H1 (cell line): ENCODE measurements at regions not wholly inside any gene's neighbourhood (a gene's known extent, or its start where the extent isn't known, plus 50 kb on each side); places are given as distances from the start of the nearest gene placed in this dataset.
A peak's percentile ranks its signal among the peaks of the same experiment; 100 is the strongest.

Experiments
- CTCF ChIA-PET: fragments of 300-600 bp; sonication (Branson Sonifier 250); formaldehyde crosslinking; loops from one replicate; lab custom pipeline; 2021; ENCODE audit not compliant: partially characterized antibody; lab: Charles Lee
- POLR2A ChIA-PET: fragments of 300-600 bp; sonication (Branson Sonifier 250); formaldehyde crosslinking; loops from one replicate; lab custom pipeline; 2021; ENCODE audit warnings: inconsistent platforms; ENCODE audit not compliant: partially characterized antibody; lab: Charles Lee
- DNase-seq, 2 experiments: peaks; one replicate each; pipeline versions ENCODE4 v3.0.0 to v3.0.0-alpha.2; 2010 to 2022; ENCODE audit warnings: low spot score in 2 of 2, low read depth in 1 of 2, mixed read lengths in 1 of 2
- FAIRE-seq: peaks from 2 replicates; lab custom pipeline; 2011; peaks lifted over from hg19 to GRCh38; lab: Jason Lieb, UNC
- H2AFZ ChIP-seq: 2 replicates; pipeline ENCODE4 v1.8.1; 2012; ENCODE audit warnings: low read length, inconsistent platforms
- H2AK5ac ChIP-seq: 2 replicates; pipeline ENCODE4 v1.6.1; 2013; ENCODE audit warnings: low read depth, low read length
- H2BK120ac ChIP-seq: replicated peaks from 2 replicates; pipeline ENCODE3; 2013; ENCODE audit warnings: low read depth, low read length, inconsistent platforms
- H2BK12ac ChIP-seq: 2 replicates; pipeline ENCODE4 v1.6.1; 2013; ENCODE audit warnings: low read depth, low read length
- H2BK15ac ChIP-seq: 2 replicates; pipeline ENCODE4 v1.6.1; 2013; ENCODE audit warnings: low read length
- H2BK20ac ChIP-seq: 2 replicates; pipeline ENCODE4 v1.6.1; 2013; ENCODE audit warnings: low read length
- H2BK5ac ChIP-seq: 2 replicates; pipeline ENCODE4 v1.6.1; 2013; ENCODE audit warnings: low read depth, low read length
- H3K14ac ChIP-seq: 2 replicates; pipeline ENCODE4 v1.6.1; 2013; ENCODE audit warnings: inconsistent platforms; ENCODE audit not compliant: insufficient read length
- H3K18ac ChIP-seq: 2 replicates; pipeline ENCODE4 v1.6.1; 2013; ENCODE audit warnings: low read length; ENCODE audit errors: extremely low read depth
- H3K23ac ChIP-seq: 2 replicates; pipeline ENCODE4 v1.6.1; 2013; ENCODE audit warnings: inconsistent platforms; ENCODE audit not compliant: insufficient read length
- H3K23me2 ChIP-seq: 2 replicates; pipeline ENCODE4 v1.6.1; 2013; ENCODE audit warnings: low read depth, low read length
- H3K27ac ChIP-seq: 2 replicates; pipeline ENCODE4 v1.6.1; 2011; ENCODE audit warnings: low read depth, low read length, inconsistent platforms
- H3K27me3 ChIP-seq, 4 experiments: replicated peaks in 1 of 4; 1 replicate in 1 of 4; 2 replicates in 3 of 4; pipeline versions ENCODE4 v1.6.1 to v1.8.1; 2011 to 2013; ENCODE audit warnings: low read length in 3 of 4, mild to moderate bottlenecking in 3 of 4, inconsistent platforms in 2 of 4, mixed read lengths in 2 of 4, moderate library complexity in 1 of 4; ENCODE audit not compliant: control insufficient read depth in 3 of 4, insufficient read depth in 3 of 4; ENCODE audit errors: extremely low read depth in 1 of 4
- H3K36me3 ChIP-seq, 4 experiments: 2 replicates each; pipeline versions ENCODE4 v1.6.1 to v1.8.1; 2011 to 2013; ENCODE audit warnings: mild to moderate bottlenecking in 4 of 4, low read length in 3 of 4, moderate library complexity in 2 of 4, control low read depth in 1 of 4, inconsistent platforms in 1 of 4; ENCODE audit not compliant: insufficient read depth in 4 of 4, control insufficient read depth in 2 of 4
- H3K4ac ChIP-seq: replicated peaks from 2 replicates; pipeline ENCODE3; 2013; ENCODE audit warnings: low read length, low read depth, mixed read lengths, inconsistent platforms; ENCODE audit not compliant: insufficient read length
- H3K4me1 ChIP-seq, 4 experiments: replicated peaks in 1 of 4; 1 replicate in 1 of 4; 2 replicates in 3 of 4; pipeline versions ENCODE4 v1.6.1 to v1.8.1; 2011 to 2013; ENCODE audit warnings: low read length in 3 of 4, inconsistent platforms in 2 of 4, mixed read lengths in 1 of 4; ENCODE audit not compliant: insufficient read depth in 4 of 4, control insufficient read depth in 3 of 4
- H3K4me2 ChIP-seq, 2 experiments: 2 replicates each; pipeline versions ENCODE4 v1.6.1 to v1.8.1; 2011 to 2013; ENCODE audit warnings: low read depth in 2 of 2, low read length in 2 of 2, control low read depth in 1 of 2, inconsistent platforms in 1 of 2, mild to moderate bottlenecking in 1 of 2; ENCODE audit not compliant: insufficient read depth in 1 of 2
- H3K4me3 ChIP-seq, 4 experiments: fragments of 200-600, 300-600 bp in 1 of 4; sonication (generic), shearing (Covaris generic), sonication (Bioruptor Twin) in 1 of 4; 2 replicates each; pipeline versions ENCODE4 v1.5.1 to v1.8.1; 2011 to 2016; ENCODE audit warnings: low read length in 4 of 4, low read depth in 3 of 4, control low read depth in 2 of 4, inconsistent platforms in 2 of 4, mild to moderate bottlenecking in 2 of 4, mixed read lengths in 1 of 4, moderate library complexity in 1 of 4; ENCODE audit not compliant: insufficient read depth in 2 of 4; ENCODE audit errors: extremely low read depth in 1 of 4
- H3K56ac ChIP-seq: replicated peaks from 2 replicates; pipeline ENCODE3; 2013; ENCODE audit warnings: low read depth, mild to moderate bottlenecking, mixed read lengths, low read length, inconsistent platforms; ENCODE audit not compliant: insufficient read length
- H3K79me1 ChIP-seq: 2 replicates; pipeline ENCODE4 v1.6.1; 2013; ENCODE audit warnings: low read depth, low read length, control low read depth
- H3K79me2 ChIP-seq, 2 experiments: 2 replicates each; pipeline versions ENCODE4 v1.6.1 to v1.8.1; 2012 to 2013; ENCODE audit warnings: low read length in 2 of 2, mild to moderate bottlenecking in 2 of 2, inconsistent platforms in 1 of 2; ENCODE audit not compliant: insufficient read depth in 2 of 2, control insufficient read depth in 1 of 2
- H3K9ac ChIP-seq, 4 experiments: replicated peaks in 1 of 4; 1 replicate in 1 of 4; 2 replicates in 3 of 4; pipeline versions ENCODE4 v1.6.1 to v1.8.1; 2011 to 2013; ENCODE audit warnings: low read depth in 3 of 4, low read length in 3 of 4, control low read depth in 2 of 4, mild to moderate bottlenecking in 2 of 4, moderate library complexity in 2 of 4, inconsistent platforms in 1 of 4; ENCODE audit errors: extremely low read depth in 1 of 4
- H3K9me3 ChIP-seq, 2 experiments: 2 replicates each; pipeline versions ENCODE4 v1.6.1 to v1.8.1; 2012 to 2013; ENCODE audit warnings: mild to moderate bottlenecking in 2 of 2, moderate library complexity in 2 of 2, control low read depth in 1 of 2, inconsistent platforms in 1 of 2, low read depth in 1 of 2, low read length in 1 of 2, mixed read lengths in 1 of 2; ENCODE audit not compliant: insufficient read depth in 2 of 2
- H4K20me1 ChIP-seq, 2 experiments: replicated peaks in 1 of 2; 2 replicates each; pipeline versions ENCODE3 to v1.8.1; 2011 to 2013; ENCODE audit warnings: inconsistent platforms in 2 of 2, low read length in 2 of 2, mild to moderate bottlenecking in 1 of 2; ENCODE audit not compliant: insufficient read depth in 2 of 2, control insufficient read depth in 1 of 2
- H4K5ac ChIP-seq: 2 replicates; pipeline ENCODE4 v1.6.1; 2013; ENCODE audit warnings: low read length, low read depth, mixed read lengths, inconsistent platforms; ENCODE audit not compliant: insufficient read length
- H4K8ac ChIP-seq: 2 replicates; pipeline ENCODE4 v1.8.0; 2013; ENCODE audit warnings: mild to moderate bottlenecking, moderate library complexity, low read length, inconsistent platforms; ENCODE audit not compliant: insufficient read depth; ENCODE audit errors: extremely low read depth
- H4K91ac ChIP-seq: replicated peaks from 2 replicates; pipeline ENCODE3; 2013; ENCODE audit warnings: low read length, mixed read lengths, inconsistent platforms; ENCODE audit not compliant: insufficient read length
- BCL11A ChIP-seq, 2 experiments: IDR thresholded peaks; one replicate each; pipeline ENCODE4 v1.6.1; 2011; ENCODE audit warnings: low read depth in 2 of 2, low read length in 2 of 2, mild to moderate bottlenecking in 2 of 2
- BRCA1 ChIP-seq: IDR thresholded peaks from 2 replicates; pipeline ENCODE4 v1.6.1; 2012; ENCODE audit warnings: low read depth, low read length, improper control_type of control experiment
- CHD2 ChIP-seq: IDR thresholded peaks from 2 replicates; pipeline ENCODE4 v1.6.1; 2012; ENCODE audit warnings: low read length, improper control_type of control experiment
- JUN ChIP-seq: IDR thresholded peaks from 2 replicates; pipeline ENCODE4 v1.6.1; 2011; ENCODE audit warnings: low read depth, mild to moderate bottlenecking, improper control_type of control experiment, low read length
- MAFK ChIP-seq: IDR thresholded peaks from 2 replicates; pipeline ENCODE4 v1.6.1; 2012; ENCODE audit warnings: low read depth, mild to moderate bottlenecking, improper control_type of control experiment, low read length
- PHF8 ChIP-seq: fragments of 200-600 bp; sonication (generic); conservative IDR thresholded peaks from 2 replicates; pipeline ENCODE4 v1.7.1; 2012; ENCODE audit warnings: low read depth, mild to moderate bottlenecking, inconsistent platforms, low read length, moderate library complexity
- RAD21 ChIP-seq, 2 experiments: IDR thresholded peaks in 1 of 2; conservative IDR thresholded peaks in 1 of 2; 2 replicates each; pipeline ENCODE4 v1.6.1; 2011; ENCODE audit warnings: low read depth in 2 of 2, low read length in 2 of 2, improper control_type of control experiment in 1 of 2, inconsistent platforms in 1 of 2, mild to moderate bottlenecking in 1 of 2, moderate library complexity in 1 of 2
- RBBP5 ChIP-seq: IDR thresholded peaks from 2 replicates; pipeline ENCODE4 v1.7.1; 2012; ENCODE audit warnings: low read depth, mild to moderate bottlenecking, inconsistent platforms, low read length, moderate library complexity, borderline replicate concordance
- YY1 ChIP-seq: IDR thresholded peaks from 2 replicates; pipeline ENCODE4 v1.6.1; 2011; ENCODE audit warnings: low read depth, mild to moderate bottlenecking, low read length
- WGBS, 2 experiments: shearing (Covaris generic) in 1 of 2; methylation state at CpG; one replicate each; pipeline versions ENCODE4 v1.1.6 to v1.1.7; 2013 to 2015; ENCODE audit warnings: low lambda C conversion rate in 2 of 2, mixed read lengths in 2 of 2, inconsistent platforms in 1 of 2, low coverage in 1 of 2, missing lambda C conversion rate in 1 of 2; ENCODE audit not compliant: insufficient replicate concordance in 2 of 2, insufficient coverage in 1 of 2, insufficient read length in 1 of 2; ENCODE audit errors: extremely low coverage in 1 of 2, missing lambda C conversion rate in 1 of 2; 5-methylcytosine and 5-hydroxymethylcytosine counted together
- TF ChIP-seq, protein P1 (sequence below): IDR thresholded peaks from 2 replicates; pipeline ENCODE4 v1.6.1; 2011; ENCODE audit warnings: low read depth, mild to moderate bottlenecking, low read length; ENCODE audit not compliant: insufficient read depth
- TF ChIP-seq, protein P2 (sequence below): IDR thresholded peaks from 2 replicates; pipeline ENCODE4 v1.6.1; 2012; ENCODE audit warnings: inconsistent platforms

DNA sequence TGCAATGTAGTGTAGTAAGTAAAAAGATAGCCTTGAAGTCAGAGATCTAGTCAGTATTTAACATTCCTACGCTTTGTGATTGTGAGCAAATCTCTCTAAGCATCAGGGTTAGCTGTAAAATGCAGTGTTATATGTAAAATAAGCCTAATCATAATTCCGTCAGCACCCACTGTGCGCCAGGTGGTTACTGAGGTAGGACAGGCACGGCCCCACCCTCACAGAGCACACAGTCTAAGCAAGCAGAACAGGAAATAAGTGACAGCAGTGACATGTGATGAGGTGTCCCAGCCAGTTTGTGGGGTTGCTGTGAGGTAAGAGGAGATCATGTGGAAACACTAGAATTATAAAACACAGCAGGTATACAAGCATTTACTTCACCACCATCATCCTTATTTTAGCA, 267.1 kb downstream of the ICOS start:
- no peak overlapping the region for H2AFZ ChIP-seq
- H3K79me1 ChIP-seq: no peaks in the 10 kb centered on the region
- ChIA-PET CTCF (interaction anchor here (1.4 to 1.9 kb wide), 2 partner anchors 9 to 57 kb away, joined by 4 to 6 read pairs; no protein-coding TSS in a partner anchor), POLR2A (no interaction called here)
- H2BK20ac ChIP-seq: no peak overlapping the region
- H3K4ac ChIP-seq: peak overlapping the region; percentile 28
- H3K4me1 ChIP-seq: peaks cover 0 to 7% (median 3%) of the 10 kb centered on the region in 4 experiments; a peak in 4 of 7 replicates
- no peak overlapping the region for H4K91ac ChIP-seq
- no peaks in the 10 kb centered on the region for H3K36me3 ChIP-seq
- H3K18ac ChIP-seq: no peak overlapping the region
- TF ChIP-seq BRCA1 (no peak), RBBP5 (no peak), YY1 (no peak), BCL11A (IDR thresholded peaks at IDR 0.05; ENCODE audit: low read depth in 2 of 2, low read length in 2 of 2) (no peak), PHF8 (no peak), RAD21 (IDR thresholded peaks at IDR 0.05 in 1 of 2, conservative IDR thresholded peaks at IDR 0.05 in 1 of 2; ENCODE audit: low read depth in 2 of 2, low read length in 2 of 2) (no peak), MAFK (no peak), JUN (no peak), CHD2 (no peak)
- TF ChIP-seq, protein P1, sequence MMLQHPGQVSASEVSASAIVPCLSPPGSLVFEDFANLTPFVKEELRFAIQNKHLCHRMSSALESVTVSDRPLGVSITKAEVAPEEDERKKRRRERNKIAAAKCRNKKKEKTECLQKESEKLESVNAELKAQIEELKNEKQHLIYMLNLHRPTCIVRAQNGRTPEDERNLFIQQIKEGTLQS: no peak
- TF ChIP-seq, protein P2, sequence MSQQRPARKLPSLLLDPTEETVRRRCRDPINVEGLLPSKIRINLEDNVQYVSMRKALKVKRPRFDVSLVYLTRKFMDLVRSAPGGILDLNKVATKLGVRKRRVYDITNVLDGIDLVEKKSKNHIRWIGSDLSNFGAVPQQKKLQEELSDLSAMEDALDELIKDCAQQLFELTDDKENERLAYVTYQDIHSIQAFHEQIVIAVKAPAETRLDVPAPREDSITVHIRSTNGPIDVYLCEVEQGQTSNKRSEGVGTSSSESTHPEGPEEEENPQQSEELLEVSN: no peak
- H2BK12ac ChIP-seq: no peak overlapping the region; the same call in 1 of the 2 replicates
- no peaks in the 10 kb centered on the region for H3K79me2 ChIP-seq
- H2AK5ac ChIP-seq: 0 out of 2 replicates have a peak overlapping the region, but pooled peaks have one; percentile 60
- H2BK5ac ChIP-seq: no peak overlapping the region
- no peak overlapping the region for H3K9ac ChIP-seq
- WGBS, 2 experiments: 78% methylated on average over 4 of the region's 4 CpGs; no CpG with 5 or more reads in 1 of the 2 experiments
- no peak overlapping the region for H3K4me3 ChIP-seq
- no peak overlapping the region for H4K8ac ChIP-seq
- peak overlapping the region; percentile 65; the same call in 1 of the 2 replicates for H2BK15ac ChIP-seq
- no peak overlapping the region for H4K5ac ChIP-seq
- DNase-seq (no peak), FAIRE-seq (no peak)
- peaks cover 1 to 9% (median 4%) of the 10 kb centered on the region in 4 experiments; a peak in 5 of 7 replicates for H3K27me3 ChIP-seq
- H3K4me2 ChIP-seq: no peak overlapping the region
- H2BK120ac ChIP-seq: no peak overlapping the region
- H3K23ac ChIP-seq: no peak overlapping the region
- no peaks in the 10 kb centered on the region for H3K9me3 ChIP-seq
- H3K23me2 ChIP-seq: no peaks in the 10 kb centered on the region; the same call in 1 of the 2 replicates
- no peaks in the 10 kb centered on the region for H4K20me1 ChIP-seq
- H3K27ac ChIP-seq: no peak overlapping the region
- H3K56ac ChIP-seq: no peak overlapping the region
- H3K14ac ChIP-seq: no peak overlapping the region
